H1 (cell line): ENCODE measurements at regions not wholly inside any gene's neighbourhood (a gene's known extent, or its start where the extent isn't known, plus 50 kb on each side); places are given as distances from the start of the nearest gene placed in this dataset.

ENCODE experiments used
- CTCF ChIA-PET: fragments of 300-600 bp; sonication (Branson Sonifier 250); formaldehyde crosslinking; loops from one replicate; lab custom pipeline; 2021; ENCODE audit not compliant: partially characterized antibody; lab: Charles Lee
- POLR2A ChIA-PET: fragments of 300-600 bp; sonication (Branson Sonifier 250); formaldehyde crosslinking; loops from one replicate; lab custom pipeline; 2021; ENCODE audit warnings: inconsistent platforms; ENCODE audit not compliant: partially characterized antibody; lab: Charles Lee
- DNase-seq, 2 experiments: peaks; one replicate each; pipeline versions ENCODE4 v3.0.0 to v3.0.0-alpha.2; 2010 to 2022; ENCODE audit warnings: low spot score in 2 of 2, low read depth in 1 of 2, mixed read lengths in 1 of 2
- FAIRE-seq: peaks from 2 replicates; lab custom pipeline; 2011; peaks lifted over from hg19 to GRCh38; lab: Jason Lieb, UNC
- H2AFZ ChIP-seq: 2 replicates; pipeline ENCODE4 v1.8.1; 2012; ENCODE audit warnings: low read length, inconsistent platforms
- H2AK5ac ChIP-seq: 2 replicates; pipeline ENCODE4 v1.6.1; 2013; ENCODE audit warnings: low read depth, low read length
- H2BK120ac ChIP-seq: replicated peaks from 2 replicates; pipeline ENCODE3; 2013; ENCODE audit warnings: low read depth, low read length, inconsistent platforms
- H2BK12ac ChIP-seq: 2 replicates; pipeline ENCODE4 v1.6.1; 2013; ENCODE audit warnings: low read depth, low read length
- H2BK15ac ChIP-seq: 2 replicates; pipeline ENCODE4 v1.6.1; 2013; ENCODE audit warnings: low read length
- H2BK20ac ChIP-seq: 2 replicates; pipeline ENCODE4 v1.6.1; 2013; ENCODE audit warnings: low read length
- H2BK5ac ChIP-seq: 2 replicates; pipeline ENCODE4 v1.6.1; 2013; ENCODE audit warnings: low read depth, low read length
- H3K14ac ChIP-seq: 2 replicates; pipeline ENCODE4 v1.6.1; 2013; ENCODE audit warnings: inconsistent platforms; ENCODE audit not compliant: insufficient read length
- H3K18ac ChIP-seq: 2 replicates; pipeline ENCODE4 v1.6.1; 2013; ENCODE audit warnings: low read length; ENCODE audit errors: extremely low read depth
- H3K23ac ChIP-seq: 2 replicates; pipeline ENCODE4 v1.6.1; 2013; ENCODE audit warnings: inconsistent platforms; ENCODE audit not compliant: insufficient read length
- H3K23me2 ChIP-seq: 2 replicates; pipeline ENCODE4 v1.6.1; 2013; ENCODE audit warnings: low read depth, low read length
- H3K27ac ChIP-seq: 2 replicates; pipeline ENCODE4 v1.6.1; 2011; ENCODE audit warnings: low read depth, low read length, inconsistent platforms
- H3K27me3 ChIP-seq, 4 experiments: replicated peaks in 1 of 4; 1 replicate in 1 of 4; 2 replicates in 3 of 4; pipeline versions ENCODE4 v1.6.1 to v1.8.1; 2011 to 2013; ENCODE audit warnings: low read length in 3 of 4, mild to moderate bottlenecking in 3 of 4, inconsistent platforms in 2 of 4, mixed read lengths in 2 of 4, moderate library complexity in 1 of 4; ENCODE audit not compliant: control insufficient read depth in 3 of 4, insufficient read depth in 3 of 4; ENCODE audit errors: extremely low read depth in 1 of 4
- H3K36me3 ChIP-seq, 4 experiments: 2 replicates each; pipeline versions ENCODE4 v1.6.1 to v1.8.1; 2011 to 2013; ENCODE audit warnings: mild to moderate bottlenecking in 4 of 4, low read length in 3 of 4, moderate library complexity in 2 of 4, control low read depth in 1 of 4, inconsistent platforms in 1 of 4; ENCODE audit not compliant: insufficient read depth in 4 of 4, control insufficient read depth in 2 of 4
- H3K4ac ChIP-seq: replicated peaks from 2 replicates; pipeline ENCODE3; 2013; ENCODE audit warnings: low read length, low read depth, mixed read lengths, inconsistent platforms; ENCODE audit not compliant: insufficient read length
- H3K4me1 ChIP-seq, 4 experiments: replicated peaks in 1 of 4; 1 replicate in 1 of 4; 2 replicates in 3 of 4; pipeline versions ENCODE4 v1.6.1 to v1.8.1; 2011 to 2013; ENCODE audit warnings: low read length in 3 of 4, inconsistent platforms in 2 of 4, mixed read lengths in 1 of 4; ENCODE audit not compliant: insufficient read depth in 4 of 4, control insufficient read depth in 3 of 4
- H3K4me2 ChIP-seq, 2 experiments: 2 replicates each; pipeline versions ENCODE4 v1.6.1 to v1.8.1; 2011 to 2013; ENCODE audit warnings: low read depth in 2 of 2, low read length in 2 of 2, control low read depth in 1 of 2, inconsistent platforms in 1 of 2, mild to moderate bottlenecking in 1 of 2; ENCODE audit not compliant: insufficient read depth in 1 of 2
- H3K4me3 ChIP-seq, 4 experiments: fragments of 200-600, 300-600 bp in 1 of 4; sonication (generic), shearing (Covaris generic), sonication (Bioruptor Twin) in 1 of 4; 2 replicates each; pipeline versions ENCODE4 v1.5.1 to v1.8.1; 2011 to 2016; ENCODE audit warnings: low read length in 4 of 4, low read depth in 3 of 4, control low read depth in 2 of 4, inconsistent platforms in 2 of 4, mild to moderate bottlenecking in 2 of 4, mixed read lengths in 1 of 4, moderate library complexity in 1 of 4; ENCODE audit not compliant: insufficient read depth in 2 of 4; ENCODE audit errors: extremely low read depth in 1 of 4
- H3K56ac ChIP-seq: replicated peaks from 2 replicates; pipeline ENCODE3; 2013; ENCODE audit warnings: low read depth, mild to moderate bottlenecking, mixed read lengths, low read length, inconsistent platforms; ENCODE audit not compliant: insufficient read length
- H3K79me1 ChIP-seq: 2 replicates; pipeline ENCODE4 v1.6.1; 2013; ENCODE audit warnings: low read depth, low read length, control low read depth
- H3K79me2 ChIP-seq, 2 experiments: 2 replicates each; pipeline versions ENCODE4 v1.6.1 to v1.8.1; 2012 to 2013; ENCODE audit warnings: low read length in 2 of 2, mild to moderate bottlenecking in 2 of 2, inconsistent platforms in 1 of 2; ENCODE audit not compliant: insufficient read depth in 2 of 2, control insufficient read depth in 1 of 2
- H3K9ac ChIP-seq, 4 experiments: replicated peaks in 1 of 4; 1 replicate in 1 of 4; 2 replicates in 3 of 4; pipeline versions ENCODE4 v1.6.1 to v1.8.1; 2011 to 2013; ENCODE audit warnings: low read depth in 3 of 4, low read length in 3 of 4, control low read depth in 2 of 4, mild to moderate bottlenecking in 2 of 4, moderate library complexity in 2 of 4, inconsistent platforms in 1 of 4; ENCODE audit errors: extremely low read depth in 1 of 4
- H3K9me3 ChIP-seq, 2 experiments: 2 replicates each; pipeline versions ENCODE4 v1.6.1 to v1.8.1; 2012 to 2013; ENCODE audit warnings: mild to moderate bottlenecking in 2 of 2, moderate library complexity in 2 of 2, control low read depth in 1 of 2, inconsistent platforms in 1 of 2, low read depth in 1 of 2, low read length in 1 of 2, mixed read lengths in 1 of 2; ENCODE audit not compliant: insufficient read depth in 2 of 2
- H4K20me1 ChIP-seq, 2 experiments: replicated peaks in 1 of 2; 2 replicates each; pipeline versions ENCODE3 to v1.8.1; 2011 to 2013; ENCODE audit warnings: inconsistent platforms in 2 of 2, low read length in 2 of 2, mild to moderate bottlenecking in 1 of 2; ENCODE audit not compliant: insufficient read depth in 2 of 2, control insufficient read depth in 1 of 2
- H4K5ac ChIP-seq: 2 replicates; pipeline ENCODE4 v1.6.1; 2013; ENCODE audit warnings: low read length, low read depth, mixed read lengths, inconsistent platforms; ENCODE audit not compliant: insufficient read length
- H4K8ac ChIP-seq: 2 replicates; pipeline ENCODE4 v1.8.0; 2013; ENCODE audit warnings: mild to moderate bottlenecking, moderate library complexity, low read length, inconsistent platforms; ENCODE audit not compliant: insufficient read depth; ENCODE audit errors: extremely low read depth
- H4K91ac ChIP-seq: replicated peaks from 2 replicates; pipeline ENCODE3; 2013; ENCODE audit warnings: low read length, mixed read lengths, inconsistent platforms; ENCODE audit not compliant: insufficient read length
- BACH1 ChIP-seq: IDR thresholded peaks from 2 replicates; pipeline ENCODE4 v1.6.1; 2012; ENCODE audit warnings: low read length, improper control_type of control experiment
- MAFK ChIP-seq: IDR thresholded peaks from 2 replicates; pipeline ENCODE4 v1.6.1; 2012; ENCODE audit warnings: low read depth, mild to moderate bottlenecking, improper control_type of control experiment, low read length
- WGBS, 2 experiments: shearing (Covaris generic) in 1 of 2; methylation state at CpG; one replicate each; pipeline versions ENCODE4 v1.1.6 to v1.1.7; 2013 to 2015; ENCODE audit warnings: low lambda C conversion rate in 2 of 2, mixed read lengths in 2 of 2, inconsistent platforms in 1 of 2, low coverage in 1 of 2, missing lambda C conversion rate in 1 of 2; ENCODE audit not compliant: insufficient replicate concordance in 2 of 2, insufficient coverage in 1 of 2, insufficient read length in 1 of 2; ENCODE audit errors: extremely low coverage in 1 of 2, missing lambda C conversion rate in 1 of 2; 5-methylcytosine and 5-hydroxymethylcytosine counted together

- H3K79me2 ChIP-seq = no peaks in the 10 kb centered on the region
- no peaks in the 10 kb centered on the region for H3K27me3 ChIP-seq
- peak; percentile 19; the same call in 1 of the 2 replicates for TF ChIP-seq MAFK
- TF ChIP-seq BACH1 = no peak
- H3K9ac ChIP-seq = no peak overlapping the region
- H2BK15ac ChIP-seq = no peak overlapping the region
- H3K36me3 ChIP-seq = no peaks in the 10 kb centered on the region
- H3K9me3 ChIP-seq = no peaks in the 10 kb centered on the region
- WGBS, 2 experiments = 89% methylated on average over 1 of the region's 1 CpG; no CpG with 5 or more reads in 1 of the 2 experiments
- H3K27ac ChIP-seq = no peak overlapping the region
- H2AFZ ChIP-seq = no peak overlapping the region
- H2BK5ac ChIP-seq = no peak overlapping the region
- H3K4me3 ChIP-seq = no peak overlapping the region
- ChIA-PET CTCF (no interaction called here), POLR2A (no interaction called here)
- no peak overlapping the region for H2AK5ac ChIP-seq
- peaks cover 0 to 8% (median 3%) of the 10 kb centered on the region in 4 experiments; a peak in 3 of 7 replicates for H3K4me1 ChIP-seq
- no peak overlapping the region for H3K4me2 ChIP-seq
- no peak overlapping the region for H4K5ac ChIP-seq
- H3K4ac ChIP-seq = no peak overlapping the region
- no peak overlapping the region for H2BK12ac ChIP-seq
- no peak overlapping the region for H3K14ac ChIP-seq
- no peak overlapping the region for H3K23ac ChIP-seq
- FAIRE-seq (no peak), DNase-seq (no peak)
- H2BK20ac ChIP-seq = no peak overlapping the region
- H3K79me1 ChIP-seq = no peaks in the 10 kb centered on the region
- no peaks in the 10 kb centered on the region for H4K20me1 ChIP-seq
- H4K8ac ChIP-seq = no peak overlapping the region
- H4K91ac ChIP-seq = no peak overlapping the region
- peaks cover 2% of the 10 kb centered on the region; the same call in 1 of the 2 replicates for H3K23me2 ChIP-seq
- H3K56ac ChIP-seq = no peak overlapping the region
- H2BK120ac ChIP-seq = no peak overlapping the region
- no peak overlapping the region for H3K18ac ChIP-seq
Observed at GRCh38 chr15:97194750-97195149, 765.8 kb upstream of the ARRDC4 start.
